Pancreas (tissue), 10 donors: ENCODE measurements at regions not wholly inside any gene's neighbourhood (a gene's known extent, or its start where the extent isn't known, plus 50 kb on each side); places are given as distances from the start of the nearest gene placed in this dataset.

Experiments used
- ATAC-seq, 4 donors: fragments of 200-7000 bp; cut with Tn5 transposase; one replicate each; pipeline versions ENCODE4 v1.8.0 to v1.9.1; 2020; ENCODE audit warnings: mild to moderate bottlenecking in 4 of 4, moderate library complexity in 4 of 4
- DNase-seq, 6 donors: peaks; one replicate each; pipeline ENCODE4 v3.0.0-alpha.2; 2020
- FAIRE-seq: peaks from 2 replicates; lab custom pipeline; 2012; peaks lifted over from hg19 to GRCh38; lab: Jason Lieb, UNC
- H3K27ac ChIP-seq, 4 donors: fragments of 200-600 bp; sonication (generic); 1 replicate in 3 of 4; 2 replicates in 1 of 4; pipeline versions ENCODE4 v1.5.0 to v1.8.0; 2020
- H3K27me3 ChIP-seq, 4 donors: fragments of 200-600 bp; one replicate each; pipeline ENCODE4 v1.8.0; 2021
- H3K36me3 ChIP-seq, 3 donors: fragments of 200-600 bp; sonication (generic) in 1 of 3; one replicate each; pipeline versions ENCODE4 v1.5.0 to v1.8.0; 2020 to 2021
- H3K4me1 ChIP-seq, 3 donors: fragments of 200-600 bp; one replicate each; pipeline ENCODE4 v1.8.0; 2021
- H3K4me3 ChIP-seq, 4 donors: fragments of 200-600 bp; sonication (generic) in 2 of 4; one replicate each; pipeline versions ENCODE4 v1.5.0 to v1.8.0; 2020 to 2021
- H3K9me3 ChIP-seq, 4 donors: fragments of 200-600 bp; one replicate each; pipeline ENCODE4 v1.8.0; 2021
- WGBS, 2 donors: extraction: QIAGEN DNeasy Blood & Tissue Kit; methylation state at CpG; one replicate each; pipeline ENCODE4 v1.1.7; 2013; 5-methylcytosine and 5-hydroxymethylcytosine counted together
- intact Hi-C, 3 donors: fragments of 100-400 bp; cut with DNase I; formaldehyde crosslinking; loops; one replicate each; pipeline versions ENCODE4 v1.11.1 to v1.14.2; 2022
- TF ChIP-seq, protein P1 (sequence below), 4 donors: fragments of 200-600 bp; sonication (generic) in 3 of 4; IDR thresholded peaks; one replicate each; pipeline versions ENCODE4 v1.5.0 to v1.8.0; 2021; ENCODE audit warnings: antibody characterized with exemption in 4 of 4
- donor health status: healthy with polysubstance abuse.
- donor health status: DM: no; HTN: no; CAD: no; lungs with moderate emphysema.
- donor health status: DM: no; HTN: no; CAD: no.
- donor health status: control.
- donor health status: control.
- donor health status: Bipolar disorder and iron deficiency.
- donor health status: DM: yes; HTN: yes; CAD: no.
- donor health status: DM: no; HTN: no; CAD: no.
- donor health status: DM: no; HTN: no; CAD: no.
- donor health status: DM: yes; HTN: yes; CAD: no.

DNA sequence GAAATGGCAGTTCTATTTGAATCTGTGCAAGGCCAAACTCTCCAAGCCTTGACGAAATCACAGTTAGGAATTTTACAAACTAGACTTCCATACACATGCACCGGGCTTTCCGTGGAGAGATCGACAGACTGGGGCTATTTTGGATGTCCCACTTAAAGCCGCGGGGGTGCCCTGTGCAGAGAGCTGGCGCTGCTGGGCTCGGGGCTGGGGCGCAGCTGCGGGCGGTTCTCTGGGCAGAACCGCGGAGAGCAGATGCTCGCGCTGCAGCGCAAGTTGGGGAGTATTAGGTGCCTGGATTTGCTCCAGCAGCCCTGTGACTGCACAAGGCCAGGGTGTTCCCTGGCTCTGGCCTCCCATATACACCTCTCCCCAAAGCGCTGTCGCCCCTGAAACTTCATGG, 67.2 kb downstream of the SPATA19 start:
- FAIRE-seq (no peak), ATAC-seq (no peak), DNase-seq (peak in 1 of 6 donors; percentile 20)
- H3K27me3 ChIP-seq = peaks cover 0 to 13% (median 0%) of the 10 kb centered on the region in 4 donors
- H3K9me3 ChIP-seq = no peaks in the 10 kb centered on the region
- no peaks in the 10 kb centered on the region for H3K4me1 ChIP-seq
- H3K36me3 ChIP-seq = no peaks in the 10 kb centered on the region
- intact Hi-C loops = no loop called here
- 27 to 44% methylated on average over 18 of the region's 18 CpGs for WGBS, 2 donors
- H3K27ac ChIP-seq = no peak overlapping the region
- H3K4me3 ChIP-seq = no peak overlapping the region
- TF ChIP-seq, protein P1, sequence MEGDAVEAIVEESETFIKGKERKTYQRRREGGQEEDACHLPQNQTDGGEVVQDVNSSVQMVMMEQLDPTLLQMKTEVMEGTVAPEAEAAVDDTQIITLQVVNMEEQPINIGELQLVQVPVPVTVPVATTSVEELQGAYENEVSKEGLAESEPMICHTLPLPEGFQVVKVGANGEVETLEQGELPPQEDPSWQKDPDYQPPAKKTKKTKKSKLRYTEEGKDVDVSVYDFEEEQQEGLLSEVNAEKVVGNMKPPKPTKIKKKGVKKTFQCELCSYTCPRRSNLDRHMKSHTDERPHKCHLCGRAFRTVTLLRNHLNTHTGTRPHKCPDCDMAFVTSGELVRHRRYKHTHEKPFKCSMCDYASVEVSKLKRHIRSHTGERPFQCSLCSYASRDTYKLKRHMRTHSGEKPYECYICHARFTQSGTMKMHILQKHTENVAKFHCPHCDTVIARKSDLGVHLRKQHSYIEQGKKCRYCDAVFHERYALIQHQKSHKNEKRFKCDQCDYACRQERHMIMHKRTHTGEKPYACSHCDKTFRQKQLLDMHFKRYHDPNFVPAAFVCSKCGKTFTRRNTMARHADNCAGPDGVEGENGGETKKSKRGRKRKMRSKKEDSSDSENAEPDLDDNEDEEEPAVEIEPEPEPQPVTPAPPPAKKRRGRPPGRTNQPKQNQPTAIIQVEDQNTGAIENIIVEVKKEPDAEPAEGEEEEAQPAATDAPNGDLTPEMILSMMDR (IDR thresholded peaks at IDR 0.05) = no peak

GRCh38 chr11:133776671-133777367, 68.5 kb downstream of the SPATA19 start:
- peaks cover 0 to 13% (median 0%) of the 10 kb centered on the region in 4 donors for H3K27me3 ChIP-seq
- no peak overlapping the region for H3K4me3 ChIP-seq
- DNase-seq = no peak
- no peaks in the 10 kb centered on the region for H3K36me3 ChIP-seq
- TF ChIP-seq, protein P1 (IDR thresholded peaks at IDR 0.05) = no peak
- no peak overlapping the region for H3K27ac ChIP-seq
- H3K4me1 ChIP-seq = no peaks in the 10 kb centered on the region
- WGBS, 2 donors = 60 to 65% methylated on average over 11 of the region's 11 CpGs
- ATAC-seq = no peak
- no peak for FAIRE-seq
- intact Hi-C loops = no loop called here
- no peaks in the 10 kb centered on the region for H3K9me3 ChIP-seq

DNA sequence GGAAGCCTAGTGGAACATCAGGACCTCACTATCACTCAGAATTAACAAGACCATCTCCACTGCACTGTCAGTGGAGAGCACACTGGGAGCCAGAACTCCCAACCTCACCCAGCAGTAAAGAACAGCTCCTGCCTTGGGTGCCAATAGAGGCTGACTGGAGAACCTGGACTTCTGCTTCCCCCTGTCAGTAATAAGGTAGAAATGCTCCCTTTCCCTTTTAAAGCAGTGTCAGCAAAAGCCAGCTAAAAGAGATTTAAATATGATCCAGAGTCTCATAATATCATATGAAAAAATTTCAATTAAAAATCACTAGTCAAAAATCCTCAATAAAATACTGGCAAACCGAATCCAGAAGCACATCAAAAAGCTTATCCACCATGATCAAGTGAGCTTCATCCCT, 82.8 kb downstream of the SPATA19 start:
- ATAC-seq (no peak), FAIRE-seq (no peak), DNase-seq (no peak)
- TF ChIP-seq, protein P1 (IDR thresholded peaks at IDR 0.05) = no peak
- intact Hi-C loops = no loop called here
- no peaks in the 10 kb centered on the region for H3K36me3 ChIP-seq
- H3K4me3 ChIP-seq = no peak overlapping the region
- H3K27ac ChIP-seq = no peak overlapping the region
- H3K9me3 ChIP-seq = no peaks in the 10 kb centered on the region
- no peaks in the 10 kb centered on the region for H3K27me3 ChIP-seq
- no peaks in the 10 kb centered on the region for H3K4me1 ChIP-seq
- 32 to 35% methylated on average over 1 of the region's 1 CpG for WGBS, 2 donors

- Histone ChIP-seq H3K9me3 (no peaks in the 10 kb centered on the region), H3K4me1 (no peaks in the 10 kb centered on the region), H3K27me3 (peaks cover 0 to 5% (median 0%) of the 10 kb centered on the region in 4 donors), H3K36me3 (no peaks in the 10 kb centered on the region), H3K4me3 (no peak overlapping the region), H3K27ac (no peak overlapping the region)
- 55 to 62% methylated on average over 10 of the region's 10 CpGs for WGBS, 2 donors
- TF ChIP-seq, protein P1 (IDR thresholded peaks at IDR 0.05) = no peak
- intact Hi-C loops = no loop called here
- no peak for DNase-seq
- FAIRE-seq = no peak
- ATAC-seq = no peak
Observed at GRCh38 chr11:133753150-133753549, 92.2 kb downstream of the SPATA19 start.

- DNase-seq = no peak
- no peak overlapping the region for H3K27ac ChIP-seq
- no peaks in the 10 kb centered on the region for H3K27me3 ChIP-seq
- H3K9me3 ChIP-seq = no peaks in the 10 kb centered on the region
- H3K36me3 ChIP-seq = no peaks in the 10 kb centered on the region
- intact Hi-C loops = no loop called here
- 46 to 67% methylated on average over 1 of the region's 1 CpG for WGBS, 2 donors
- no peak for ATAC-seq
- no peaks in the 10 kb centered on the region for H3K4me1 ChIP-seq
- no peak for FAIRE-seq
- TF ChIP-seq, protein P1 (IDR thresholded peaks at IDR 0.05) = no peak
- H3K4me3 ChIP-seq = no peak overlapping the region
Observed at GRCh38 chr11:133749841-133750240, 95.5 kb downstream of the SPATA19 start.
